Hematopoietic multipotent progenitor cell treated with erythropoietin and hydrocortisone succinate and interleukin-3 and kit ligand, for 8 days (in vitro differentiated cells): ENCODE measurements at regions not wholly inside any gene's neighbourhood (a gene's known extent, or its start where the extent isn't known, plus 50 kb on each side); places are given as distances from the start of the nearest gene placed in this dataset.
A peak's percentile ranks its signal among the peaks of the same experiment; 100 is the strongest.

Experiments
- DNase-seq: peaks from one replicate; pipeline ENCODE4 v3.0.0-alpha.2; 2015

DNA sequence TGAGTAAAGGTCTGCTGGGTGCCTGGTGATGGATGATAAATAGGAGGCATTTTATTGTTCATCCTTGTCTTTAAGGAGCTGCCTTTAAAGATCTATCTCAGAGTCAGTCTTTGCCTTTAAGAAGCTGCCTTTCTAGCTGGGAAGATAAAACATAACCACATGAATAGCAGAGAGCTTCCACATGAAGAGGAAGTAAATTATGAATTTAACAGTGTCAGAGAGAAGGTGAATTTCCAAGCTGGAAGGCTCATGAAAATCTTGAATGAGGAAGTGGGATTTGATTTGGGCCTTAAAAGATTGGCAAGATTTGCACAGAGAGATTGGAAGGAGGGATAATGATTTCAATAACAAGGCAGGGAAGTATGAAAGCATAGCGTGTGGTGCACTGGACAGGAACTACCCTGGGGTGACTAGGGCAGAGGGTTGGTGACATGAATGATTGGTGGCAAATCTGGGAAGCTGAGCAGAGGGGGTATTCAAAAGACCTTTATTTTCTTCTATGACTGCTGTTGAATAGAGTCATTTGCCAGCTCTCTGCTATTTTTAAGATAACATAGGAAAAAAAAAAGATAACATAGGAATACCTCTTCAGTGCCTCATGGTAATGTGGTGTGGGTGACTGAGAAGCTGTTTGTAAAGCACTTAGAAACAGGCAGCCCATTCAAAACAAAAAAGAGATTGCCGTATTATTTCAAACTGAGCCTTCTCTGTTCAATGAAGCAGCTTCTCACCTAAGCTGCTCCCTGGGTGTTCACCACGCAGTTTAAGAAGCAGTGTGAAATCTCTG, 591.6 kb downstream of the PKHD1 start:
- DNase-seq: no peak

GRCh38 chr6:51502996-51503395, 584.4 kb downstream of the PKHD1 start:
- DNase-seq: no peak

DNA sequence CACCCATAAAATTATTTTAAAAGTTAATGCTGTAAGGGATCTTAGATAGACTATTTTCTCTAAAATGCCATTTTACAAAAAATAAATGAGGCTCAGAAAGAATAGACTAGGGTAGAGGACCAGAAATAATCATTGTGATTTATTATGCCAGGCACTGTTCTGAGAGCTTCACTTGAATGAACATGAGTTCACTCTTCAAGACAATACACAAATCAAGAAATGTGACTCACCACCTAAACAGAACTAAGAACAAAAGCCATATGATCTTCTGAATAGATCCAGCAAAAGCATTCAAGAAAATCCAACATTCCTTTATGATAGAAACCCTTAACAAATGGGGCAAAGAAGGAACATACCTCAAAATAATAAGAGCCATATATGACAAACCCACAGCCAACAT, 582.0 kb downstream of the PKHD1 start:
- DNase-seq: no peak

GRCh38 chr6:51509597-51509996, 577.8 kb downstream of the PKHD1 start:
- no peak for DNase-seq

DNA sequence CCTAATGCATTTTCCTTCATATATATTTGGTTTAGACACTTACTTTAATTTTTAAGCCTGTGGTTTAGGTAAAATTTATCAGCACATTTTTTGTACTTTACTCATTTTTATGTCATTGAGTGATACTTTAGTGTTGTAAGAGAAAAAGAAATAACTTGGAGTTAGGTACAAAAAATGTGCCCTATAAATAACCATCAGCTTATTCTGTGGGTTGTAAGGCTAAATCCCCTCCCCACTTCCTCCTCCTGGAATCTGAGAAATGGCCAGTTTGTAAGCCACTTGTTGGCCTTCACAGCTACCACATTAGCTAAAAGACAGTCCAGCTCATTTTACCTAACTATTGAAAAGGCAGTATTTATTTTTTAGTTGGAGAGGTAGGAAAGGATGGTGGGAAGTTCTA, 576.3 kb downstream of the PKHD1 start:
- no peak for DNase-seq

GRCh38 chr6:51513891-51514747, 573.3 kb downstream of the PKHD1 start:
- no peak for DNase-seq

GRCh38 chr6:51514748-51515402, 572.5 kb downstream of the PKHD1 start:
- no peak for DNase-seq

DNA sequence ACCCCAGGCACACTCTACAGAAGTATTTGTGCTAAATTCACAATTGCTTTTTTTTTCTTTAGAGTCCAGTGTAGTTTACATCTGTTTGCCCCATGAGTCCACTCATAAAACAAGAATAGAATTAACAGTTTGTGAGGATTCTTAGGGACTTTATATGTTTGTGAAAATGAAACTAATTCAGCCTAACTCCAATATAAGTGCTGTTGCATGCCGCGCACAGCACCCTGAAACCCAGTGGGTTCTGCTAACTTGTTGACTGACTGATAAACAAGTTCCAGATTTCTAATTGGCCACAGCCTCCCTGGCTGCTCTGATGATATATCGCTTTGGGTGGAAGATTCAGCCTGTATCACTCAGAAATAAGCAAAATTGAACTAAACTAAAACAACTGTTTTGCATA, 561.4 kb downstream of the PKHD1 start:
- DNase-seq: no peak

DNA sequence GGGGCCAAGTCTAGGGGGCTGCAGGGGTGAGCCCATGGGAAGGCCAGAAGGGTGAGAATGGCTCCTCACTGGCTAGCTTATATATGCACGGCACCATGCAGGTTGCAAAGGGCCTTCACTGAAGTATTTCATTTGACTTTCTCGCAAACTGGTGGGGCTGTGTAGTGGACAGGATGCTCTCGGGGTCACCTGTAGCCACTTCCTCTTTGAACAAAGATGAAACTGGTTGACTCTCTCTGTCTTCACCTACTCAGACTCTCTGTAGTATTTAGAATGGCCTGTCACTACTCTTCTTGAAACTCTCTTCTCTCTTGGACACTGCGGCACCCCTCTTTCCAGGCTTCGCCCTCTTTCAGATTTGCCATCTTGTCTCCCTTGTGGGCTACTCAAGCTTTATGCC, 560.5 kb downstream of the PKHD1 start:
- no peak for DNase-seq

GRCh38 chr6:51528556-51528955, 558.9 kb downstream of the PKHD1 start:
- DNase-seq: no peak

- no peak for DNase-seq
Observed at GRCh38 chr6:51529240-51529639, 558.2 kb downstream of the PKHD1 start.

DNA sequence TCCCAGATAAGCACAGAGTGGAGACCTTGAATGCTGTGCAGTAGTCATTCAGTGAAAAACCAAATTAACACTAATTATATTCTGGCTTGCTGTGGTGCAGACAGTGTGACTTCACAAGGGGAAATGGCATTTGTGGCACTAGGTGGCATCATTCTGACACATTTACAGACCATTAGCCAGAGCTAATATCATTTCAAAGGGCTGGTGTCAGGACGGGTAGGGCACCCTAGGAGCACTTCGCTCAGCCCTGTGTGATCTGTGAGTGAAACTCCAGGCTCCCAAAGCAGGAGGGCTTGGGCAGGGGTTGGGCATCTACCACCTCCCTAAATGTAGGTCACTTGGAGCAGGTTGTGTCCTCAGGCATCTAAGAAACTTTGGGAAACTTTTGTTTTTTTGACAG, 555.8 kb downstream of the PKHD1 start:
- peak; percentile 2 for DNase-seq

DNA sequence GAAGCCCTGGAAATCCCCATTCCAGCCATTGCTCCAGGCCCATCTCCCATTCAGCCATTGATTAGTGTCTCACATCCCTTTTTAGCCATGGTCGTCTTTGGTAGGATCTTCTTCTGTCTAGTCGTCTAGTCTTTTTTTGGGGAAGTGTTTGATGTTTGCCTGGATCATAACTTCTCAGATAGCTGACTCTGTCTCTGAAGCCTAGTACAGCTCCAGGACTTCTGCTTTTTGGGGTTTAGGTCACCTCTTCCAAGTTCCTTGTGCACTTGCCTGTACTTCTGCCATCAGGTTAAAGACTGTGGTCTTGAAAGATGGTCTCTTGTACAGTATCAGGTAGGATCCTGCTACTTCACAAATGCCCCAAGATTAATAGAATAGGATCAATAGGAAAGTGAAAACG, 553.5 kb downstream of the PKHD1 start:
- DNase-seq: no peak

- no peak for DNase-seq
Observed at GRCh38 chr6:51535327-51535726, 552.1 kb downstream of the PKHD1 start.

- DNase-seq: no peak
Observed at GRCh38 chr6:51536728-51537127, 550.7 kb downstream of the PKHD1 start.

DNA sequence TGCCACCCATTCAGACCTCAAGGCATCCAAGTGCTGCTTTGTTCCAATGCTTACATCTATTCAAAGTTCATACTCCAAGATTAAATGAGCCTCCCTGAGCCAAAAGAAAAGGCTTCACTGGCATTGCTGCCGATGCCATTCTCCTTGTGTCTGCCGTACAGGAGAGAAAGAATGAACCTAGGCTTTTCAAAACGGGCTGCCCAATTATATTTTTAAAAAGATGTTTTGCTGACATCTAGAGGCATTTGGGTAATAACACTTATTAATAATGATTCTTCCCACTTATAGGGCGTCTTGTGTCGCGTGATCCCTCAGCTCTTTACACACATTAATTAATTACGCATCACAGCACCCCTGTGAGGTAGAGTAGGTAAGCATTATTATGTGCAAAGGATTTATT, 545.6 kb downstream of the PKHD1 start:
- no peak for DNase-seq

GRCh38 chr6:51542475-51542874, 544.9 kb downstream of the PKHD1 start:
- no peak for DNase-seq

DNA sequence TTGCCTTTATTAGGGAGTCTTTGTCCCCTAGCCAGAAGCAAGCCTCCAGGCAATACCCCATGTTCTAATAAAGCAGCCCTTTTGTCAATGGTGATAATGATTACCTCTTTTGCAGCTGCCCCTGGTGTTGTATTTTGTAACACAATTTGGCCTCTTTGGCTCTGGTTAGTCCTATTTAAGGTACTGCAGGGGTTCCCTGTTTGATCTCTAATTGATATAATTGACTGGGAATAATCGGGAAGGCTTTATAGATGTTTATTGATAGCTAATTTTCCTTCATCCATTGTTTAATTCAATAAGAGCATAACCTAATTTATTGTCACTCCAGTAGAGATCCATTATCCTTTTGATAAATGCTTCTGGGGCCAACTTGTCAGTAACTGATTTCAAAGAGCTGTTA, 537.2 kb downstream of the PKHD1 start:
- no peak for DNase-seq

DNA sequence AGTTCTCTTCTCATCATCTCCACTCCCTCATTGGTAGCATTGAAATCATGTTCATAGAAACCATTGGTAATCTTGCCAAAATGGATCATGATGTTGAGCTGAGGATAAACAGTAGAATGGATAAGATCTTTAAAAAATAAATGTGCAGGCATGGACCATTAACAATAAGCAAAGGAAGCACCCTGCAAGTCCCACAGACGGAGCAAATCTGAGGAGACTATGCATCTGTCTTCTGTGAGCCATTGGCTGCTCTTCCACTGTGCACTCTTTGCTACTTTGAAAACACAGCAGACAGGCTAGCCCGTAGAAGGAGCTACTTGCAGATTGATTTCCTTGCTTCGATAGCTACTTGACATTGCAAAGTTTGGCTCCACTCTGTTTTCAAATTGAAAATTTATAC, 535.0 kb downstream of the PKHD1 start:
- DNase-seq: no peak

- no peak for DNase-seq
Observed at GRCh38 chr6:51553246-51554015, 534.0 kb downstream of the PKHD1 start.

GRCh38 chr6:51554029-51554428, 533.4 kb downstream of the PKHD1 start:
- DNase-seq: no peak

- no peak for DNase-seq
Observed at GRCh38 chr6:51559059-51559458, 528.4 kb downstream of the PKHD1 start.

DNA sequence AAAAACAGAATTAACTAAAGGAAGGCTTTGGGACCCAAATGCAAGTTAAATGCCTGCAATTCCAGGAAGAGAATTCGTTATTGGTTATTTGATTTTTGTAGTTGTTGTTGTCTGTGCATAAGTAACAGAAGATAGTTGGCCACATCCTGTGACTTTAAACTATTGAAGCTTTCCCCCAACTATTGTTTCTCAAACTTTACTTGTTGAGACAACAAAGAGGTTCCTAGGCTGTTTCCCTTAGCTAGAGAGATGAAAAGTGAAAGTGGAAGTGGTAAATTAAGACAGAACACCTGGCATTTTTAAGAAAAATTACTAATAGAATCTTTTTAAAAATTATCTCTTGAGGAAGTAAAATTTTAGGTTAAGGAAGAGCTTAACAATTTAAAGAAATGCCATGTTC, 525.2 kb downstream of the PKHD1 start:
- no peak for DNase-seq
